H1 (cell line): ENCODE measurements at regions not wholly inside any gene's neighbourhood (a gene's known extent, or its start where the extent isn't known, plus 50 kb on each side); places are given as distances from the start of the nearest gene placed in this dataset.

Experiments used
- CBX8 ChIP-seq: fragments of 300-800, 300-1000 bp; sonication (generic); IDR thresholded peaks from 2 replicates; pipeline ENCODE4 v1.7.1; 2016; ENCODE audit warnings: low read depth, low read length, borderline replicate concordance
- CREB1 ChIP-seq: IDR thresholded peaks from 2 replicates; pipeline ENCODE4 v1.6.1; 2012; ENCODE audit warnings: inconsistent platforms
- FOSL1 ChIP-seq: IDR thresholded peaks from 2 replicates; pipeline ENCODE4 v1.6.1; 2011; ENCODE audit warnings: mild to moderate bottlenecking, low read depth, low read length, moderate library complexity; ENCODE audit not compliant: insufficient read depth
- HDAC6 ChIP-seq: IDR thresholded peaks from one replicate; pipeline ENCODE4 v1.7.1; 2012; ENCODE audit warnings: low read depth, mild to moderate bottlenecking, inconsistent platforms, low read length, moderate library complexity
- POLR2A ChIP-seq, 2 experiments: IDR thresholded peaks; 1 replicate in 1 of 2; 2 replicates in 1 of 2; pipeline ENCODE4 v1.6.1; 2011; ENCODE audit warnings: low read depth in 2 of 2, low read length in 2 of 2, mild to moderate bottlenecking in 2 of 2; ENCODE audit errors: control extremely low read depth in 1 of 2
- RNF2 ChIP-seq: fragments of 200-900, 300-1000 bp; sonication (generic); IDR thresholded peaks from 2 replicates; pipeline ENCODE4 v1.7.1; 2016; ENCODE audit warnings: borderline replicate concordance, low read depth, mild to moderate bottlenecking, antibody characterized with exemption, low read length; ENCODE audit not compliant: poor library complexity, severe bottlenecking; ENCODE audit errors: missing control alignments
- SRF ChIP-seq: IDR thresholded peaks from 2 replicates; pipeline ENCODE4 v1.6.1; 2011; ENCODE audit warnings: mild to moderate bottlenecking, low read depth, low read length, moderate library complexity
- TBP ChIP-seq: IDR thresholded peaks from 2 replicates; pipeline ENCODE4 v1.6.1; 2011; ENCODE audit warnings: low read depth, low read length, improper control_type of control experiment
- TF ChIP-seq, protein P1 (sequence below), 3 experiments: IDR thresholded peaks; 1 replicate in 2 of 3; 2 replicates in 1 of 3; pipeline versions ENCODE4 v1.5.1 to v1.6.1; 2011; ENCODE audit warnings: low read length in 3 of 3, mild to moderate bottlenecking in 3 of 3, inconsistent platforms in 2 of 3, low read depth in 1 of 3, moderate library complexity in 1 of 3; ENCODE audit not compliant: insufficient read depth in 1 of 3; ENCODE audit errors: control extremely low read depth in 1 of 3

DNA sequence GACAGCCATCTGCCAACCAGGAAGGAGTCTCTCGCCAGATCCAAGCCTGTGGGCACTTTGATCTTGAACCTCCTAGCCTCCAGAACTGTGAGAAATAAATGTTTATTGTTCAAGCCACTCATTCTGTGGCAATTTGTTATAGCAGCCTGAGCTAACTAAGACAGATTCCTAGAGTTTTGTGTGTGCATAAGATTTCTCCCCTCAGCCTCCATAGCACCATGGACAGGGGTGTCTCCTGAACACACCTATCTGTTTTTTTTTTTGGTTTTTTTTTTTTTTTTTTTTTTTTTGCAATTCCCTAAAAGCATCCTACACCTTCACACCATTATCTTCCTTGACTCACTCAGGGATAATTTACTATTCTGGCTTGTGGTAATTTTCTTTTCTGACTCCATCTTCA lies 768.5 kb downstream of the NR2F2 start:
- TF ChIP-seq HDAC6 (no peak), CBX8 (no peak), RNF2 (no peak), SRF (no peak), TBP (no peak), POLR2A (IDR thresholded peaks at IDR 0.05; ENCODE audit: control extremely low read depth in 1 of 2, low read depth in 2 of 2, low read length in 2 of 2) (no peak), FOSL1 (no peak), CREB1 (no peak)
- TF ChIP-seq, protein P1, sequence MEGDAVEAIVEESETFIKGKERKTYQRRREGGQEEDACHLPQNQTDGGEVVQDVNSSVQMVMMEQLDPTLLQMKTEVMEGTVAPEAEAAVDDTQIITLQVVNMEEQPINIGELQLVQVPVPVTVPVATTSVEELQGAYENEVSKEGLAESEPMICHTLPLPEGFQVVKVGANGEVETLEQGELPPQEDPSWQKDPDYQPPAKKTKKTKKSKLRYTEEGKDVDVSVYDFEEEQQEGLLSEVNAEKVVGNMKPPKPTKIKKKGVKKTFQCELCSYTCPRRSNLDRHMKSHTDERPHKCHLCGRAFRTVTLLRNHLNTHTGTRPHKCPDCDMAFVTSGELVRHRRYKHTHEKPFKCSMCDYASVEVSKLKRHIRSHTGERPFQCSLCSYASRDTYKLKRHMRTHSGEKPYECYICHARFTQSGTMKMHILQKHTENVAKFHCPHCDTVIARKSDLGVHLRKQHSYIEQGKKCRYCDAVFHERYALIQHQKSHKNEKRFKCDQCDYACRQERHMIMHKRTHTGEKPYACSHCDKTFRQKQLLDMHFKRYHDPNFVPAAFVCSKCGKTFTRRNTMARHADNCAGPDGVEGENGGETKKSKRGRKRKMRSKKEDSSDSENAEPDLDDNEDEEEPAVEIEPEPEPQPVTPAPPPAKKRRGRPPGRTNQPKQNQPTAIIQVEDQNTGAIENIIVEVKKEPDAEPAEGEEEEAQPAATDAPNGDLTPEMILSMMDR (IDR thresholded peaks at IDR 0.05; ENCODE audit: control extremely low read depth in 1 of 3, insufficient read depth in 1 of 3, low read depth in 1 of 3, low read length in 3 of 3): no peak
